Liver (tissue), 7 donors: ENCODE measurements at regions not wholly inside any gene's neighbourhood (a gene's known extent, or its start where the extent isn't known, plus 50 kb on each side); places are given as distances from the start of the nearest gene placed in this dataset.

Experiments used
- DNase-seq: peaks from one replicate; pipeline ENCODE4 v3.0.0-alpha.2; 2017; ENCODE audit warnings: low spot score
- H3K27ac ChIP-seq, 2 donors: one replicate each; pipeline ENCODE4 v1.7.0; 2013; ENCODE audit warnings: inconsistent platforms in 2 of 2, low read length in 2 of 2, control low read depth in 1 of 2, low read depth in 1 of 2, mild to moderate bottlenecking in 1 of 2
- H3K27me3 ChIP-seq, 4 donors: one replicate each; pipeline versions ENCODE4 v1.6.1 to v1.7.0; 2013; ENCODE audit warnings: low read length in 3 of 4, inconsistent platforms in 1 of 4, mild to moderate bottlenecking in 1 of 4, moderate library complexity in 1 of 4; ENCODE audit not compliant: control insufficient read depth in 4 of 4, insufficient read depth in 4 of 4
- H3K36me3 ChIP-seq, 4 donors: one replicate each; pipeline versions ENCODE4 v1.6.1 to v1.7.0; 2013; ENCODE audit warnings: low read length in 3 of 4, mild to moderate bottlenecking in 3 of 4, low read depth in 1 of 4, moderate library complexity in 1 of 4; ENCODE audit not compliant: control insufficient read depth in 4 of 4, insufficient read depth in 3 of 4
- H3K4me1 ChIP-seq, 4 donors: one replicate each; pipeline versions ENCODE4 v1.6.1 to v1.7.0; 2013; ENCODE audit warnings: low read length in 3 of 4, mild to moderate bottlenecking in 3 of 4, moderate library complexity in 1 of 4; ENCODE audit not compliant: control insufficient read depth in 4 of 4, insufficient read depth in 4 of 4
- H3K4me3 ChIP-seq, 3 donors: one replicate each; pipeline versions ENCODE4 v1.6.1 to v1.7.0; 2013; ENCODE audit warnings: low read length in 3 of 3, control low read depth in 1 of 3, low read depth in 1 of 3, mild to moderate bottlenecking in 1 of 3
- H3K9ac ChIP-seq, 2 donors: one replicate each; pipeline ENCODE4 v1.7.0; 2013; ENCODE audit warnings: low read length in 2 of 2, mild to moderate bottlenecking in 2 of 2, moderate library complexity in 2 of 2, control low read depth in 1 of 2, low read depth in 1 of 2
- H3K9me3 ChIP-seq, 4 donors: one replicate each; pipeline versions ENCODE4 v1.6.1 to v1.7.0; 2013; ENCODE audit warnings: low read length in 3 of 4; ENCODE audit not compliant: control insufficient read depth in 4 of 4
- EGR1 ChIP-seq, 2 donors: IDR thresholded peaks; 2 replicates each; pipeline ENCODE4 v1.6.1; 2016 to 2018; ENCODE audit warnings: antibody characterized with exemption in 2 of 2, low read depth in 2 of 2
- FOXA2 ChIP-seq: IDR thresholded peaks from 2 replicates; pipeline ENCODE4 v1.6.1; 2016; ENCODE audit warnings: antibody characterized with exemption
- GABPA ChIP-seq, 2 donors: IDR thresholded peaks in 1 of 2; conservative IDR thresholded peaks in 1 of 2; 2 replicates each; pipeline ENCODE4 v1.6.1; 2016; ENCODE audit warnings: antibody characterized with exemption in 2 of 2, mild to moderate bottlenecking in 1 of 2, moderate library complexity in 1 of 2
- HNF4A ChIP-seq, 2 donors: conservative IDR thresholded peaks; 2 replicates each; pipeline ENCODE4 v1.6.1; 2016; ENCODE audit warnings: antibody characterized with exemption in 2 of 2, mild to moderate bottlenecking in 2 of 2
- HNF4G ChIP-seq: IDR thresholded peaks from 2 replicates; pipeline ENCODE4 v1.6.1; 2016; ENCODE audit warnings: antibody characterized with exemption
- NR2F2 ChIP-seq: IDR thresholded peaks from 2 replicates; pipeline ENCODE4 v1.6.1; 2016; ENCODE audit warnings: antibody characterized with exemption
- RAD21 ChIP-seq, 2 donors: IDR thresholded peaks; 2 replicates each; pipeline ENCODE4 v1.6.1; 2016; ENCODE audit warnings: antibody characterized with exemption in 2 of 2, mild to moderate bottlenecking in 2 of 2
- SP1 ChIP-seq: IDR thresholded peaks from 2 replicates; pipeline ENCODE4 v1.6.1; 2018; ENCODE audit warnings: antibody characterized with exemption, mild to moderate bottlenecking
- TAF1 ChIP-seq: conservative IDR thresholded peaks from 2 replicates; pipeline ENCODE4 v1.6.1; 2016; ENCODE audit warnings: antibody characterized with exemption, mild to moderate bottlenecking
- YY1 ChIP-seq: IDR thresholded peaks from 2 replicates; pipeline ENCODE4 v1.6.1; 2016; ENCODE audit warnings: antibody characterized with exemption, mild to moderate bottlenecking
- WGBS: extraction: QIAGEN DNeasy Blood & Tissue Kit; methylation state at CpG from one replicate; pipeline ENCODE4 v1.1.7; 2013; 5-methylcytosine and 5-hydroxymethylcytosine counted together
- TF ChIP-seq, protein P1 (sequence below): IDR thresholded peaks from 2 replicates; pipeline ENCODE4 v1.6.1; 2016; ENCODE audit warnings: antibody characterized with exemption
- TF ChIP-seq, protein P2 (sequence below): IDR thresholded peaks from 2 replicates; pipeline ENCODE4 v1.6.1; 2016; ENCODE audit warnings: antibody characterized with exemption
- TF ChIP-seq, protein P3 (sequence below): IDR thresholded peaks from 2 replicates; pipeline ENCODE4 v1.6.1; 2016; ENCODE audit warnings: antibody characterized with exemption
- donor health status: healthy.
- donor health status: healthy.
- donor health status: healthy.
- donor health status: healthy.

DNA sequence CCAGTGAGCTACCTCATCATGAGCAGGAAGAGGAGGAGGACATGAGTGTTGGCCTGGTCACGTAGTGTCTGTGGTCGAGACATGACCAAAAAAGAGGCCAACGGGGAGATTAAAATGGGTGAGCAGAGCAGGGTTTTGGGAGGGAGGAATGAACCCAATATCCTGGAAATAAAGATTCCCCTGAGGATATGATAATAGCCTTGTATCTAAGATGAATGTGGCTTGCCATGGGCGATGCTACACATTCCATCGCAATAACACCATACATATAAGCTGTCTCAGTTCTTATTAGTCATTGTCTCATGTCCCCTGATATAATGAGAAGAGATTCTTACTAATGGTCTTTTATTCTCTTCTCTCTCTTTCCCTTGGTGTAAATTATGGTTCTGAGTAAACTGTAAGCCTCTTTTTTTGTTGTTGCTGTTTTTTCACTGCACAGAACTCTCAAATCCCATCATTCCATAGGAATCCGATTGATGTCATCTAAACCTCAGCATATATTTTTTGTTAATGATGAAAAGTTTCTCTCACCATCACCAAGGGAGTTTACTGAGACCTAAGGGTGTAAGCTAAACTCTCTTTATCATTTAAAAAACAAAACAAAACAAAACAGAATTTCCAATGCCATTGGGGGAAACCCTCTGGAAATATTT lies 550.4 kb upstream of the AMELY start:
- TF ChIP-seq, protein P1, sequence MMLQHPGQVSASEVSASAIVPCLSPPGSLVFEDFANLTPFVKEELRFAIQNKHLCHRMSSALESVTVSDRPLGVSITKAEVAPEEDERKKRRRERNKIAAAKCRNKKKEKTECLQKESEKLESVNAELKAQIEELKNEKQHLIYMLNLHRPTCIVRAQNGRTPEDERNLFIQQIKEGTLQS, result no peak
- TF ChIP-seq EGR1 (IDR thresholded peaks at IDR 0.05; ENCODE audit: low read depth in 2 of 2), result no peak
- TF ChIP-seq, protein P2, sequence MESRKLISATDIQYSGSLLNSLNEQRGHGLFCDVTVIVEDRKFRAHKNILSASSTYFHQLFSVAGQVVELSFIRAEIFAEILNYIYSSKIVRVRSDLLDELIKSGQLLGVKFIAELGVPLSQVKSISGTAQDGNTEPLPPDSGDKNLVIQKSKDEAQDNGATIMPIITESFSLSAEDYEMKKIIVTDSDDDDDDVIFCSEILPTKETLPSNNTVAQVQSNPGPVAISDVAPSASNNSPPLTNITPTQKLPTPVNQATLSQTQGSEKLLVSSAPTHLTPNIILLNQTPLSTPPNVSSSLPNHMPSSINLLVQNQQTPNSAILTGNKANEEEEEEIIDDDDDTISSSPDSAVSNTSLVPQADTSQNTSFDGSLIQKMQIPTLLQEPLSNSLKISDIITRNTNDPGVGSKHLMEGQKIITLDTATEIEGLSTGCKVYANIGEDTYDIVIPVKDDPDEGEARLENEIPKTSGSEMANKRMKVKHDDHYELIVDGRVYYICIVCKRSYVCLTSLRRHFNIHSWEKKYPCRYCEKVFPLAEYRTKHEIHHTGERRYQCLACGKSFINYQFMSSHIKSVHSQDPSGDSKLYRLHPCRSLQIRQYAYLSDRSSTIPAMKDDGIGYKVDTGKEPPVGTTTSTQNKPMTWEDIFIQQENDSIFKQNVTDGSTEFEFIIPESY, result no peak
- no peak for TF ChIP-seq SP1
- TF ChIP-seq, protein P3, sequence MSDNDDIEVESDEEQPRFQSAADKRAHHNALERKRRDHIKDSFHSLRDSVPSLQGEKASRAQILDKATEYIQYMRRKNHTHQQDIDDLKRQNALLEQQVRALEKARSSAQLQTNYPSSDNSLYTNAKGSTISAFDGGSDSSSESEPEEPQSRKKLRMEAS, result no peak
- TF ChIP-seq FOXA2, result no peak
- TF ChIP-seq TAF1, result no peak

GRCh38 chrY:7459802-7460201 lies 548.2 kb upstream of the AMELY start:
- Histone ChIP-seq H3K4me1 (no peaks in the 10 kb centered on the region), H3K36me3 (no peaks in the 10 kb centered on the region), H3K27me3 (no peaks in the 10 kb centered on the region), H3K4me3 (no peak overlapping the region), H3K27ac (no peak overlapping the region), H3K9ac (no peak overlapping the region), H3K9me3 (no peaks in the 10 kb centered on the region)
- TF ChIP-seq, protein P2, result no peak
- TF ChIP-seq FOXA2 (no peak), HNF4A (conservative IDR thresholded peaks at IDR 0.05) (no peak), YY1 (no peak), RAD21 (IDR thresholded peaks at IDR 0.05) (no peak), NR2F2 (no peak), EGR1 (IDR thresholded peaks at IDR 0.05; ENCODE audit: low read depth in 2 of 2) (no peak), HNF4G (no peak), GABPA (IDR thresholded peaks at IDR 0.05 in 1 of 2, conservative IDR thresholded peaks at IDR 0.05 in 1 of 2) (no peak)
- TF ChIP-seq, protein P3, result no peak
- no peak for DNase-seq

More for the DNA sequence above, 550.4 kb upstream of the AMELY start:
- Histone ChIP-seq H3K4me3 (no peak overlapping the region), H3K27me3 (no peaks in the 10 kb centered on the region), H3K27ac (no peak overlapping the region), H3K9me3 (no peaks in the 10 kb centered on the region), H3K36me3 (no peaks in the 10 kb centered on the region), H3K4me1 (no peaks in the 10 kb centered on the region), H3K9ac (no peak overlapping the region)
- no peak for DNase-seq
- 94% methylated on average over 6 of the region's 6 CpGs for WGBS
